GM23338 (cell line): ENCODE measurements at regions not wholly inside any gene's neighbourhood (a gene's known extent, or its start where the extent isn't known, plus 50 kb on each side); places are given as distances from the start of the nearest gene placed in this dataset.

Experiments
- ATAC-seq: fragments of 200-7000 bp; cut with Tn5 transposase; 3 replicates; pipeline ENCODE4 v1.9.1; 2020
- DNase-seq: peaks from one replicate; pipeline ENCODE4 v3.0.0-alpha.2; 2015; ENCODE audit warnings: low spot score
- H2AFZ ChIP-seq: fragments of 200-600 bp; sonication (generic); 2 replicates; pipeline ENCODE4 v1.8.0; 2016; ENCODE audit warnings: antibody characterized with exemption, mild to moderate bottlenecking, moderate library complexity
- H3F3A ChIP-seq: fragments of 200-600 bp; sonication (generic); replicated peaks from 2 replicates; pipeline ENCODE4 v1.8.0; 2017; ENCODE audit warnings: antibody characterized with exemption, mixed run types, low read depth
- H3K27ac ChIP-seq: fragments of 200-600 bp; sonication (generic); 2 replicates; pipeline ENCODE4 v1.6.1; 2016; ENCODE audit warnings: low read depth
- H3K27me3 ChIP-seq: fragments of 200-600 bp; sonication (generic); 2 replicates; pipeline ENCODE4 v1.8.0; 2016; ENCODE audit warnings: mild to moderate bottlenecking, mixed run types, moderate library complexity; ENCODE audit not compliant: insufficient read depth
- H3K36me3 ChIP-seq: fragments of 200-600 bp; sonication (generic); 2 replicates; pipeline ENCODE4 v1.8.0; 2016; ENCODE audit warnings: mild to moderate bottlenecking; ENCODE audit not compliant: insufficient read depth
- H3K4me1 ChIP-seq: fragments of 200-600 bp; sonication (generic); 2 replicates; pipeline ENCODE4 v1.8.0; 2016; ENCODE audit warnings: mild to moderate bottlenecking, moderate library complexity; ENCODE audit not compliant: insufficient read depth
- H3K4me2 ChIP-seq: fragments of 200-600 bp; sonication (generic); 2 replicates; pipeline ENCODE4 v1.7.1; 2017; ENCODE audit warnings: mixed run types
- H3K4me3 ChIP-seq: fragments of 200-600 bp; sonication (generic); 2 replicates; pipeline ENCODE4 v1.6.1; 2016; ENCODE audit warnings: mixed run types
- H3K79me2 ChIP-seq: fragments of 200-600 bp; sonication (generic); replicated peaks from 2 replicates; pipeline ENCODE4 v1.8.0; 2017; ENCODE audit warnings: mild to moderate bottlenecking; ENCODE audit not compliant: insufficient read depth
- H3K9me2 ChIP-seq: fragments of 200-600 bp; sonication (generic); 2 replicates; pipeline ENCODE4 v1.8.0; 2017; ENCODE audit not compliant: insufficient read depth
- H4K20me1 ChIP-seq: fragments of 200-600 bp; sonication (generic); replicated peaks from 2 replicates; pipeline ENCODE4 v1.8.0; 2017; ENCODE audit warnings: mild to moderate bottlenecking; ENCODE audit not compliant: insufficient read depth
- H3K27ac Mint-ChIP-seq: 2 replicates; pipeline ENCODE4 v1.8.0; 2020; ENCODE audit warnings: inconsistent platforms, mild to moderate bottlenecking, moderate library complexity, mixed read lengths
- H3K27me3 Mint-ChIP-seq: 3 replicates; pipeline ENCODE4 v1.8.0; 2022; ENCODE audit warnings: low read depth, mild to moderate bottlenecking, moderate library complexity, mixed read lengths, inconsistent platforms; ENCODE audit not compliant: insufficient read depth, poor library complexity
- H3K36me3 Mint-ChIP-seq: 3 replicates; pipeline ENCODE4 v1.8.0; 2021; ENCODE audit warnings: low read depth, mild to moderate bottlenecking, inconsistent platforms, moderate library complexity, mixed read lengths
- H3K4me1 Mint-ChIP-seq: 3 replicates; pipeline ENCODE4 v1.8.0; 2020; ENCODE audit warnings: mild to moderate bottlenecking, inconsistent platforms, mixed read lengths
- H3K4me3 Mint-ChIP-seq: 3 replicates; pipeline ENCODE4 v1.8.0; 2021; ENCODE audit warnings: moderate library complexity, mild to moderate bottlenecking, inconsistent platforms, mixed read lengths
- H3K9me3 Mint-ChIP-seq: 3 replicates; pipeline ENCODE4 v1.8.0; 2020; ENCODE audit warnings: moderate library complexity, mild to moderate bottlenecking, inconsistent platforms, mixed read lengths
- CREB1 ChIP-seq: fragments of 250-450 bp; sonication (Bioruptor Pico); IDR thresholded peaks from 2 replicates; pipeline ENCODE4 v1.5.0; 2020; ENCODE audit warnings: low read depth, mild to moderate bottlenecking, moderate library complexity
- EZH2 ChIP-seq: fragments of 200-600 bp; sonication (generic); IDR thresholded peaks from one replicate; pipeline ENCODE4 v1.8.0; 2017; ENCODE audit warnings: antibody characterized with exemption, mild to moderate bottlenecking, low read depth; ENCODE audit not compliant: unreplicated experiment
- EZH2phosphoT487 ChIP-seq: fragments of 200-600 bp; sonication (generic); IDR thresholded peaks from one replicate; pipeline ENCODE4 v1.8.1; 2018; ENCODE audit warnings: antibody characterized with exemption; ENCODE audit not compliant: unreplicated experiment
- JUNB ChIP-seq: IDR thresholded peaks from one replicate; pipeline ENCODE4 v1.6.1; 2016; ENCODE audit warnings: antibody characterized with exemption; ENCODE audit not compliant: unreplicated experiment
- NANOG ChIP-seq: IDR thresholded peaks from 2 replicates; pipeline ENCODE4 v1.6.1; 2016; ENCODE audit warnings: antibody characterized with exemption, borderline replicate concordance
- POLR2AphosphoS5 ChIP-seq: IDR thresholded peaks from 2 replicates; pipeline ENCODE4 v1.6.1; 2016; ENCODE audit warnings: antibody characterized with exemption, low read depth
- STAT1 ChIP-seq: IDR thresholded peaks from one replicate; pipeline ENCODE4 v1.6.1; 2016; ENCODE audit warnings: antibody characterized with exemption; ENCODE audit not compliant: unreplicated experiment
- ZNF114 ChIP-seq: fragments of 250-450 bp; sonication (Bioruptor Pico); IDR thresholded peaks from 2 replicates; pipeline ENCODE4 v1.5.0; 2020; ENCODE audit warnings: mild to moderate bottlenecking, moderate library complexity
- ZNF331 ChIP-seq: fragments of 250-450 bp; sonication (Bioruptor Pico); IDR thresholded peaks from 2 replicates; pipeline ENCODE4 v1.5.0; 2020; ENCODE audit warnings: low read depth, mild to moderate bottlenecking, moderate library complexity
- TF ChIP-seq, protein P1 (sequence below): IDR thresholded peaks from one replicate; pipeline ENCODE4 v1.6.1; 2018; ENCODE audit warnings: antibody characterized with exemption; ENCODE audit not compliant: unreplicated experiment
- TF ChIP-seq, protein P2 (sequence below), 2 experiments: fragments of 200-600 bp in 1 of 2; sonication (generic) in 1 of 2; conservative IDR thresholded peaks; 2 replicates each; pipeline versions ENCODE4 v1.5.1 to v1.6.1; 2016 to 2017; ENCODE audit warnings: antibody characterized with exemption in 2 of 2, low read depth in 2 of 2, mild to moderate bottlenecking in 2 of 2, moderate library complexity in 1 of 2
- TF ChIP-seq, protein P3 (sequence below): IDR thresholded peaks from 2 replicates; pipeline ENCODE4 v1.6.1; 2016; ENCODE audit warnings: antibody characterized with exemption
- TF ChIP-seq, protein P4 (sequence below): fragments of 250-450 bp; sonication (Bioruptor Pico); IDR thresholded peaks from 2 replicates; pipeline ENCODE4 v1.5.0; 2020; ENCODE audit warnings: mild to moderate bottlenecking, moderate library complexity

DNA sequence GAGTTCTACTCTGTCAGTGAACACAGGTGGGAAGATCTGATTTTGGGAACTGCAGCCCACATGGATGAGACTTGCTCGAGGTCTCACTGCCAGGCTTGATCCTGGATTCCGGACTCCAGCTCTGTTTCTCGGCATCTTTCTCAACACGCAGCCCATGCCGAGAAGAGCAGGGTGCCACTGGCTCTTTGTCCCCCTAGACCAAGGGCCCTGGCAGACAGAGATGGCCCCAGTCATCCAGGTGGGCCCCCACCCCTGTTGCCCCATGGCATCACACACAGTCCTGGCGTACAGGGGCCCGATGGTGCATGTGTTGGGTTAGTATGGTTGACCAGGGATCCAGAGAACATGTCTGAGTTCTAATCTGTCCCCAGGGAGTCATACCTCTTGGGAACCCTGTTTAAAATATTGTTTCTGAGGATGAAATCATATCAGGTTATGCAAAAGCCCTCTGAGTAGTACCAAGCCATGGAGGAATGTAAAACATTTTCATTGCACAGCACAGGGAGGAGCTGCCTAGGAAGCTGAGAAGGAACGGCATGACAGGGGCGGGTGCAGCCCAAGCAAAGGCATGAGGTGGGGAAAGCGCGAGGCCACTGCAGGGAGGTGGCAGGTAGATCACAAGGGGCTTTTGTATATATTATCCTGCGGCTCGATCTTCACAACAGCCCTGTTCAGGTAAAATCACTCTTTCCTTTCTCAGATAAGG is 320.6 kb downstream of the UACA start:
- Histone ChIP-seq H3K4me1 (peaks cover 5% of the 10 kb centered on the region), H3K36me3 (no peaks in the 10 kb centered on the region), H3K27ac (no peak overlapping the region), H3K27me3 (no peaks in the 10 kb centered on the region), H2AFZ (0 out of 2 replicates have a peak overlapping the region, but pooled peaks have one; percentile 47), H3K4me2 (no peak overlapping the region), H3K79me2 (no peaks in the 10 kb centered on the region), H3K4me3 (no peak overlapping the region), H3K9me2 (no peaks in the 10 kb centered on the region; the same call in 1 of the 2 replicates), H3F3A (no peaks in the 10 kb centered on the region), H4K20me1 (no peaks in the 10 kb centered on the region)
- Mint-ChIP-seq H3K9me3 (no peaks in the 10 kb centered on the region), H3K27ac (no peak overlapping the region), H3K27me3 (peaks cover 10% of the 10 kb centered on the region), H3K4me3 (no peak overlapping the region), H3K4me1 (peaks cover 13% of the 10 kb centered on the region), H3K36me3 (no peaks in the 10 kb centered on the region; the same call in 2 of the 3 replicates)
- ATAC-seq (no peak; the same call in 1 of the 3 replicates), DNase-seq (no peak)
- TF ChIP-seq ZNF331 (CRISPR knock-in tag) (no peak), CREB1 (CRISPR knock-in tag) (no peak), NANOG (no peak), STAT1 (no peak), JUNB (no peak), ZNF114 (CRISPR knock-in tag) (no peak), EZH2phosphoT487 (no peak), EZH2 (no peak), POLR2AphosphoS5 (no peak)
- TF ChIP-seq, protein P1, sequence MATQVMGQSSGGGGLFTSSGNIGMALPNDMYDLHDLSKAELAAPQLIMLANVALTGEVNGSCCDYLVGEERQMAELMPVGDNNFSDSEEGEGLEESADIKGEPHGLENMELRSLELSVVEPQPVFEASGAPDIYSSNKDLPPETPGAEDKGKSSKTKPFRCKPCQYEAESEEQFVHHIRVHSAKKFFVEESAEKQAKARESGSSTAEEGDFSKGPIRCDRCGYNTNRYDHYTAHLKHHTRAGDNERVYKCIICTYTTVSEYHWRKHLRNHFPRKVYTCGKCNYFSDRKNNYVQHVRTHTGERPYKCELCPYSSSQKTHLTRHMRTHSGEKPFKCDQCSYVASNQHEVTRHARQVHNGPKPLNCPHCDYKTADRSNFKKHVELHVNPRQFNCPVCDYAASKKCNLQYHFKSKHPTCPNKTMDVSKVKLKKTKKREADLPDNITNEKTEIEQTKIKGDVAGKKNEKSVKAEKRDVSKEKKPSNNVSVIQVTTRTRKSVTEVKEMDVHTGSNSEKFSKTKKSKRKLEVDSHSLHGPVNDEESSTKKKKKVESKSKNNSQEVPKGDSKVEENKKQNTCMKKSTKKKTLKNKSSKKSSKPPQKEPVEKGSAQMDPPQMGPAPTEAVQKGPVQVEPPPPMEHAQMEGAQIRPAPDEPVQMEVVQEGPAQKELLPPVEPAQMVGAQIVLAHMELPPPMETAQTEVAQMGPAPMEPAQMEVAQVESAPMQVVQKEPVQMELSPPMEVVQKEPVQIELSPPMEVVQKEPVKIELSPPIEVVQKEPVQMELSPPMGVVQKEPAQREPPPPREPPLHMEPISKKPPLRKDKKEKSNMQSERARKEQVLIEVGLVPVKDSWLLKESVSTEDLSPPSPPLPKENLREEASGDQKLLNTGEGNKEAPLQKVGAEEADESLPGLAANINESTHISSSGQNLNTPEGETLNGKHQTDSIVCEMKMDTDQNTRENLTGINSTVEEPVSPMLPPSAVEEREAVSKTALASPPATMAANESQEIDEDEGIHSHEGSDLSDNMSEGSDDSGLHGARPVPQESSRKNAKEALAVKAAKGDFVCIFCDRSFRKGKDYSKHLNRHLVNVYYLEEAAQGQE, result no peak
- TF ChIP-seq, protein P2, sequence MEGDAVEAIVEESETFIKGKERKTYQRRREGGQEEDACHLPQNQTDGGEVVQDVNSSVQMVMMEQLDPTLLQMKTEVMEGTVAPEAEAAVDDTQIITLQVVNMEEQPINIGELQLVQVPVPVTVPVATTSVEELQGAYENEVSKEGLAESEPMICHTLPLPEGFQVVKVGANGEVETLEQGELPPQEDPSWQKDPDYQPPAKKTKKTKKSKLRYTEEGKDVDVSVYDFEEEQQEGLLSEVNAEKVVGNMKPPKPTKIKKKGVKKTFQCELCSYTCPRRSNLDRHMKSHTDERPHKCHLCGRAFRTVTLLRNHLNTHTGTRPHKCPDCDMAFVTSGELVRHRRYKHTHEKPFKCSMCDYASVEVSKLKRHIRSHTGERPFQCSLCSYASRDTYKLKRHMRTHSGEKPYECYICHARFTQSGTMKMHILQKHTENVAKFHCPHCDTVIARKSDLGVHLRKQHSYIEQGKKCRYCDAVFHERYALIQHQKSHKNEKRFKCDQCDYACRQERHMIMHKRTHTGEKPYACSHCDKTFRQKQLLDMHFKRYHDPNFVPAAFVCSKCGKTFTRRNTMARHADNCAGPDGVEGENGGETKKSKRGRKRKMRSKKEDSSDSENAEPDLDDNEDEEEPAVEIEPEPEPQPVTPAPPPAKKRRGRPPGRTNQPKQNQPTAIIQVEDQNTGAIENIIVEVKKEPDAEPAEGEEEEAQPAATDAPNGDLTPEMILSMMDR (conservative IDR thresholded peaks at IDR 0.05; ENCODE audit: low read depth in 2 of 2), result no peak
- TF ChIP-seq, protein P3, sequence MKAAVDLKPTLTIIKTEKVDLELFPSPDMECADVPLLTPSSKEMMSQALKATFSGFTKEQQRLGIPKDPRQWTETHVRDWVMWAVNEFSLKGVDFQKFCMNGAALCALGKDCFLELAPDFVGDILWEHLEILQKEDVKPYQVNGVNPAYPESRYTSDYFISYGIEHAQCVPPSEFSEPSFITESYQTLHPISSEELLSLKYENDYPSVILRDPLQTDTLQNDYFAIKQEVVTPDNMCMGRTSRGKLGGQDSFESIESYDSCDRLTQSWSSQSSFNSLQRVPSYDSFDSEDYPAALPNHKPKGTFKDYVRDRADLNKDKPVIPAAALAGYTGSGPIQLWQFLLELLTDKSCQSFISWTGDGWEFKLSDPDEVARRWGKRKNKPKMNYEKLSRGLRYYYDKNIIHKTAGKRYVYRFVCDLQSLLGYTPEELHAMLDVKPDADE, result no peak
- TF ChIP-seq, protein P4, sequence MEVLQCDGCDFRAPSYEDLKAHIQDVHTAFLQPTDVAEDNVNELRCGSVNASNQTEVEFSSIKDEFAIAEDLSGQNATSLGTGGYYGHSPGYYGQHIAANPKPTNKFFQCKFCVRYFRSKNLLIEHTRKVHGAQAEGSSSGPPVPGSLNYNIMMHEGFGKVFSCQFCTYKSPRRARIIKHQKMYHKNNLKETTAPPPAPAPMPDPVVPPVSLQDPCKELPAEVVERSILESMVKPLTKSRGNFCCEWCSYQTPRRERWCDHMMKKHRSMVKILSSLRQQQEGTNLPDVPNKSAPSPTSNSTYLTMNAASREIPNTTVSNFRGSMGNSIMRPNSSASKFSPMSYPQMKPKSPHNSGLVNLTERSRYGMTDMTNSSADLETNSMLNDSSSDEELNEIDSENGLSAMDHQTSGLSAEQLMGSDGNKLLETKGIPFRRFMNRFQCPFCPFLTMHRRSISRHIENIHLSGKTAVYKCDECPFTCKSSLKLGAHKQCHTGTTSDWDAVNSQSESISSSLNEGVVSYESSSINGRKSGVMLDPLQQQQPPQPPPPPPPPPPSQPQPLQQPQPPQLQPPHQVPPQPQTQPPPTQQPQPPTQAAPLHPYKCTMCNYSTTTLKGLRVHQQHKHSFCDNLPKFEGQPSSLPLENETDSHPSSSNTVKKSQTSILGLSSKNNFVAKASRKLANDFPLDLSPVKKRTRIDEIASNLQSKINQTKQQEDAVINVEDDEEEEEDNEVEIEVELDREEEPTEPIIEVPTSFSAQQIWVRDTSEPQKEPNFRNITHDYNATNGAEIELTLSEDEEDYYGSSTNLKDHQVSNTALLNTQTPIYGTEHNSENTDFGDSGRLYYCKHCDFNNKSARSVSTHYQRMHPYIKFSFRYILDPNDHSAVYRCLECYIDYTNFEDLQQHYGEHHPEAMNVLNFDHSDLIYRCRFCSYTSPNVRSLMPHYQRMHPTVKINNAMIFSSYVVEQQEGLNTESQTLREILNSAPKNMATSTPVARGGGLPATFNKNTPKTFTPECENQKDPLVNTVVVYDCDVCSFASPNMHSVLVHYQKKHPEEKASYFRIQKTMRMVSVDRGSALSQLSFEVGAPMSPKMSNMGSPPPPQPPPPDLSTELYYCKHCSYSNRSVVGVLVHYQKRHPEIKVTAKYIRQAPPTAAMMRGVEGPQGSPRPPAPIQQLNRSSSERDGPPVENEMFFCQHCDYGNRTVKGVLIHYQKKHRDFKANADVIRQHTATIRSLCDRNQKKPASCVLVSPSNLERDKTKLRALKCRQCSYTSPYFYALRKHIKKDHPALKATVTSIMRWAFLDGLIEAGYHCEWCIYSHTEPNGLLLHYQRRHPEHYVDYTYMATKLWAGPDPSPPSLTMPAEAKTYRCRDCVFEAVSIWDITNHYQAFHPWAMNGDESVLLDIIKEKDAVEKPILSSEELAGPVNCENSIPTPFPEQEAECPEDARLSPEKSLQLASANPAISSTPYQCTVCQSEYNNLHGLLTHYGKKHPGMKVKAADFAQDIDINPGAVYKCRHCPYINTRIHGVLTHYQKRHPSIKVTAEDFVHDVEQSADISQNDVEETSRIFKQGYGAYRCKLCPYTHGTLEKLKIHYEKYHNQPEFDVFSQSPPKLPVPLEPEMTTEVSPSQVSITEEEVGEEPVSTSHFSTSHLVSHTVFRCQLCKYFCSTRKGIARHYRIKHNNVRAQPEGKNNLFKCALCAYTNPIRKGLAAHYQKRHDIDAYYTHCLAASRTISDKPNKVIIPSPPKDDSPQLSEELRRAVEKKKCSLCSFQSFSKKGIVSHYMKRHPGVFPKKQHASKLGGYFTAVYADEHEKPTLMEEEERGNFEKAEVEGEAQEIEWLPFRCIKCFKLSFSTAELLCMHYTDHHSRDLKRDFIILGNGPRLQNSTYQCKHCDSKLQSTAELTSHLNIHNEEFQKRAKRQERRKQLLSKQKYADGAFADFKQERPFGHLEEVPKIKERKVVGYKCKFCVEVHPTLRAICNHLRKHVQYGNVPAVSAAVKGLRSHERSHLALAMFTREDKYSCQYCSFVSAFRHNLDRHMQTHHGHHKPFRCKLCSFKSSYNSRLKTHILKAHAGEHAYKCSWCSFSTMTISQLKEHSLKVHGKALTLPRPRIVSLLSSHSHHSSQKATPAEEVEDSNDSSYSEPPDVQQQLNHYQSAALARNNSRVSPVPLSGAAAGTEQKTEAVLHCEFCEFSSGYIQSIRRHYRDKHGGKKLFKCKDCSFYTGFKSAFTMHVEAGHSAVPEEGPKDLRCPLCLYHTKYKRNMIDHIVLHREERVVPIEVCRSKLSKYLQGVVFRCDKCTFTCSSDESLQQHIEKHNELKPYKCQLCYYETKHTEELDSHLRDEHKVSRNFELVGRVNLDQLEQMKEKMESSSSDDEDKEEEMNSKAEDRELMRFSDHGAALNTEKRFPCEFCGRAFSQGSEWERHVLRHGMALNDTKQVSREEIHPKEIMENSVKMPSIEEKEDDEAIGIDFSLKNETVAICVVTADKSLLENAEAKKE (CRISPR knock-in tag), result no peak
